HEK293 (cell line): ENCODE measurements at regions not wholly inside any gene's neighbourhood (a gene's known extent, or its start where the extent isn't known, plus 50 kb on each side); places are given as distances from the start of the nearest gene placed in this dataset.

Experiments used
- CTCF ChIA-PET: fragments of 350-600 bp; formaldehyde crosslinking; extraction: SDS; loops from one replicate; lab custom pipeline; 2021; ENCODE audit warnings: antibody characterized with exemption; lab: Yijun Ruan, JAX
- POLR2A ChIA-PET: fragments of 300-600 bp; formaldehyde crosslinking; extraction: SDS; loops from one replicate; lab custom pipeline; 2020; ENCODE audit warnings: antibody characterized with exemption, inconsistent platforms; lab: Yijun Ruan, JAX
- H3K27ac ChIP-seq: fragments of 200-500 bp; sonication (Bioruptor generic); 2 replicates; pipeline ENCODE4 v1.5.1; 2014; ENCODE audit warnings: low read depth, low read length, control low read depth, inconsistent platforms; ENCODE audit errors: extremely low read depth
- H3K36me3 ChIP-seq, 2 experiments: fragments of 200-500 bp in 1 of 2; sonication (Bioruptor generic) in 1 of 2; 1 replicate in 1 of 2; 2 replicates in 1 of 2; pipeline ENCODE4 v1.5.1; 2014 to 2017; ENCODE audit warnings: inconsistent platforms in 2 of 2, low read length in 2 of 2; ENCODE audit not compliant: control insufficient read depth in 2 of 2, insufficient read depth in 1 of 2
- H3K4me1 ChIP-seq: fragments of 200-500 bp; sonication (Bioruptor generic); 2 replicates; pipeline ENCODE4 v1.5.1; 2014; ENCODE audit warnings: mild to moderate bottlenecking, low read length, inconsistent platforms; ENCODE audit not compliant: control insufficient read depth, insufficient read depth
- H3K4me3 ChIP-seq: 2 replicates; pipeline ENCODE4 v1.5.1; 2011; ENCODE audit warnings: low read depth, mild to moderate bottlenecking, control low read depth, low read length, moderate library complexity
- H3K9me3 ChIP-seq: fragments of 200-500 bp; sonication (Bioruptor generic); 2 replicates; pipeline ENCODE4 v1.5.1; 2014; ENCODE audit warnings: low read depth, low read length, inconsistent platforms; ENCODE audit not compliant: control insufficient read depth, insufficient read depth
- EGR2 ChIP-seq: fragments of 450-650 bp; formaldehyde crosslinking; IDR thresholded peaks from 2 replicates; pipeline ENCODE4 v1.5.1; 2016; ENCODE audit warnings: low read depth, missing biosample characterization, missing genetic modification characterization
- GLIS2 ChIP-seq: fragments of 450-650 bp; formaldehyde crosslinking; IDR thresholded peaks from 2 replicates; pipeline ENCODE4 v1.5.1; 2016; ENCODE audit warnings: missing biosample characterization, missing genetic modification characterization
- HOXD13 ChIP-seq: sonication (generic); formaldehyde crosslinking; IDR thresholded peaks from 2 replicates; pipeline ENCODE4 v1.8.0; 2022; ENCODE audit warnings: missing genetic modification reagents, borderline replicate concordance
- OVOL3 ChIP-seq: fragments of 450-650 bp; formaldehyde crosslinking; IDR thresholded peaks from 2 replicates; pipeline ENCODE4 v1.5.1; 2016; ENCODE audit warnings: missing biosample characterization, missing genetic modification characterization
- ZFP69B ChIP-seq: fragments of 450-650 bp; formaldehyde crosslinking; IDR thresholded peaks from 2 replicates; pipeline ENCODE4 v1.5.1; 2016; ENCODE audit warnings: missing biosample characterization, missing genetic modification characterization
- ZNF132 ChIP-seq: fragments of 450-650 bp; formaldehyde crosslinking; IDR thresholded peaks from 2 replicates; pipeline ENCODE4 v1.5.1; 2017; ENCODE audit warnings: missing biosample characterization, missing genetic modification characterization, borderline replicate concordance
- ZNF138 ChIP-seq: fragments of 450-650 bp; formaldehyde crosslinking; IDR thresholded peaks from 2 replicates; pipeline ENCODE4 v1.5.1; 2016; ENCODE audit warnings: missing biosample characterization, missing genetic modification characterization, borderline replicate concordance
- ZNF155 ChIP-seq: fragments of 450-650 bp; formaldehyde crosslinking; IDR thresholded peaks from 2 replicates; pipeline ENCODE4 v1.5.1; 2016; ENCODE audit warnings: missing biosample characterization, missing genetic modification characterization
- ZNF169 ChIP-seq: fragments of 450-650 bp; formaldehyde crosslinking; IDR thresholded peaks from 2 replicates; pipeline ENCODE4 v1.5.1; 2016; ENCODE audit warnings: missing biosample characterization, missing genetic modification characterization
- ZNF18 ChIP-seq: fragments of 450-650 bp; formaldehyde crosslinking; IDR thresholded peaks from 2 replicates; pipeline ENCODE4 v1.5.1; 2016; ENCODE audit warnings: missing biosample characterization, missing genetic modification characterization
- ZNF184 ChIP-seq: fragments of 450-650 bp; IDR thresholded peaks from 2 replicates; pipeline ENCODE4 v1.5.1; 2018; ENCODE audit warnings: missing biosample characterization, mild to moderate bottlenecking, missing genetic modification characterization
- ZNF19 ChIP-seq: fragments of 450-650 bp; formaldehyde crosslinking; IDR thresholded peaks from 2 replicates; pipeline ENCODE4; 2016; ENCODE audit warnings: missing biosample characterization, missing genetic modification characterization, low read depth
- ZNF266 ChIP-seq: fragments of 450-650 bp; formaldehyde crosslinking; IDR thresholded peaks from 2 replicates; pipeline ENCODE4 v1.5.1; 2016; ENCODE audit warnings: missing biosample characterization, missing genetic modification characterization, low read depth
- ZNF501 ChIP-seq: fragments of 450-650 bp; formaldehyde crosslinking; IDR thresholded peaks from 2 replicates; pipeline ENCODE4 v1.5.1; 2016; ENCODE audit warnings: missing biosample characterization, missing genetic modification characterization
- ZNF513 ChIP-seq: fragments of 450-650 bp; IDR thresholded peaks from 2 replicates; pipeline ENCODE4 v1.5.1; 2018; ENCODE audit warnings: missing biosample characterization, missing genetic modification characterization
- ZNF580 ChIP-seq: fragments of 450-650 bp; formaldehyde crosslinking; IDR thresholded peaks from 2 replicates; pipeline ENCODE4 v1.5.1; 2016; ENCODE audit warnings: missing biosample characterization, missing genetic modification characterization
- ZNF645 ChIP-seq: fragments of 450-650 bp; formaldehyde crosslinking; IDR thresholded peaks from 2 replicates; pipeline ENCODE4; 2016; ENCODE audit warnings: missing biosample characterization, missing genetic modification characterization
- ZNF701 ChIP-seq: fragments of 450-650 bp; formaldehyde crosslinking; IDR thresholded peaks from 2 replicates; pipeline ENCODE4 v1.5.1; 2016; ENCODE audit warnings: missing biosample characterization, missing genetic modification characterization
- ZNF704 ChIP-seq: fragments of 450-650 bp; formaldehyde crosslinking; IDR thresholded peaks from 2 replicates; pipeline ENCODE4 v1.5.1; 2016; ENCODE audit warnings: missing biosample characterization, missing genetic modification characterization
- ZNF777 ChIP-seq: fragments of 450-650 bp; formaldehyde crosslinking; IDR thresholded peaks from 2 replicates; pipeline ENCODE4 v1.5.1; 2017; ENCODE audit warnings: missing biosample characterization, missing genetic modification characterization, borderline replicate concordance

DNA sequence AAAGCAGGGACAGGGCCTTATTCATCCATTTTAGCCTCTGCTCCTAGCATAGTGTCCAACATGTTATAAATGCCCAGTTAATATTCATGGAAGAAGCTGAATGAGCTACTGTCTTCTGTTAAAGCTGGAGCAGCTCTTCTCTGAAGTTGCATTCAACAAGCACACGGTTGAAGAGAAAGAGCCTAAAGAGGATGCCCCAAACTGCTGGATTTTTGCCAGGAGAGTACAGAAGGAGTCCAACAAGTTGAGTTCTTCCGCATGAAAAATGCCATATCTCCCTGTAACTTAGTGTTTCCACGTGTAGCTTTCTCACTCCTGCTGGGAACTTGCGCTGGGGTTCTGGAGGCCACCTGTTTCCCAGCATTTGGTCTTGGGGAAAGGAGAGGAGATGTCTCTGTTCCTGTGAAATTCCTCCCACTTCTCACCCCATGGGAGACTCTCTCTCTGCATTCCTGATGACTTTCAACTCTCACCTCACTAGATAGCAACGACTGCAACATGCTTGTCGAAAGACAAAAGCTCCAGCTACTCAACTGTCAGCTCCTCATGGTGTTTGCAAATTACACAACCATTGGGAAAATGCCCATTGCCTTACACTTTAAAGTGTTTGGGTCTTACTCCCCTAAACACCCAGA, 122.8 kb downstream of the KIF4B start (continued):
- TF ChIP-seq ZNF169 (tag by site-specific recombination) (no peak), ZNF501 (tag by site-specific recombination) (no peak), EGR2 (tag by site-specific recombination) (no peak), ZNF513 (tag by site-specific recombination) (no peak), ZNF19 (tag by site-specific recombination) (no peak), HOXD13 (CRISPR knock-in tag) (no peak), ZNF18 (tag by site-specific recombination) (no peak)

DNA sequence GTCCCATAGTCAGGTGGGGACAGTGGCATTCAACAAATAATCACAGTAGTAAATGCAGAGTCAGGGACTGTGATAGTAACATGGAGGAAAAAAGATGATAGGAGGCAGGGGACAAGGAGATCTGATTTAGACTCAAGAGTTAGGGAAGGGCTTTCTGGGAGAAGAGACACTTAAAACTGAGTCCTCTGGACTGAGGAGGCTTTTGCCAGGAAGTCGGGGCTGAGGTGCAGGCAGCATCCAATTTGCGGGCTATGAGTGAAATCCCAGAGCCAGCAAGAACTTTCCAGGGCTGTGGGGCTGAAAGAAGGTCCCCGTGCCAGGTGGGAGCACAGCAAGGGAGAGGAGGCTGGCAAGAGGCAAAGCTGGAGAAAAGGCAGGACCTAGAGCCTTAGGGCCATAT, 124.1 kb downstream of the KIF4B start:
- ChIA-PET POLR2A (no interaction called here), CTCF (interaction anchor here (0.6 to 1.1 kb wide), 3 partner anchors 9 to 1173 kb away, joined by 3 to 4 read pairs (median 3); no protein-coding TSS in a partner anchor)
- no peak overlapping the region for H3K27ac ChIP-seq
- no peaks in the 10 kb centered on the region for H3K4me1 ChIP-seq
- no peak for TF ChIP-seq ZNF777 (tag by site-specific recombination)
- no peak for TF ChIP-seq OVOL3 (tag by site-specific recombination)
- TF ChIP-seq ZNF580, result no peak
- no peak for TF ChIP-seq ZNF704 (tag by site-specific recombination)
- no peak for TF ChIP-seq ZNF184 (tag by site-specific recombination)
- TF ChIP-seq ZNF155 (tag by site-specific recombination), result no peak
- no peak for TF ChIP-seq ZNF132 (tag by site-specific recombination)
- TF ChIP-seq ZNF501 (tag by site-specific recombination), result no peak
- no peak for TF ChIP-seq ZFP69B
- TF ChIP-seq ZNF645 (tag by site-specific recombination), result no peak
- no peak for TF ChIP-seq ZNF138
- TF ChIP-seq ZNF266 (tag by site-specific recombination), result no peak
- TF ChIP-seq GLIS2 (tag by site-specific recombination), result no peak
- TF ChIP-seq ZNF701, result no peak
- H3K4me3 ChIP-seq, result no peak overlapping the region
- H3K36me3 ChIP-seq, result no peaks in the 10 kb centered on the region
- H3K9me3 ChIP-seq, result no peaks in the 10 kb centered on the region
